Glutamatergic neuron (in vitro differentiated cells): ENCODE measurements at regions not wholly inside any gene's neighbourhood (a gene's known extent, or its start where the extent isn't known, plus 50 kb on each side); places are given as distances from the start of the nearest gene placed in this dataset.
"Not testable (repeated sequence)": the region's sequence is repeated elsewhere in the genome, so short reads cannot be mapped to it uniquely, and the experiment has no call there.

ENCODE experiments used
- DNase-seq: peaks from one replicate; pipeline ENCODE4 v3.0.0; 2022
- H3K27ac Mint-ChIP-seq: one replicate; pipeline ENCODE4 v1.8.0; 2020; ENCODE audit warnings: mild to moderate bottlenecking, mixed read lengths, inconsistent platforms; ENCODE audit not compliant: unreplicated experiment
- H3K27me3 Mint-ChIP-seq: one replicate; pipeline ENCODE4 v1.8.0; 2020; ENCODE audit warnings: mild to moderate bottlenecking, moderate library complexity, mixed read lengths, inconsistent platforms; ENCODE audit not compliant: unreplicated experiment
- H3K36me3 Mint-ChIP-seq: one replicate; pipeline ENCODE4 v1.8.0; 2020; ENCODE audit warnings: mild to moderate bottlenecking, mixed read lengths, inconsistent platforms; ENCODE audit not compliant: unreplicated experiment
- H3K4me1 Mint-ChIP-seq: one replicate; pipeline ENCODE4 v1.8.0; 2020; ENCODE audit warnings: mild to moderate bottlenecking, low read depth, mixed read lengths, inconsistent platforms; ENCODE audit not compliant: unreplicated experiment
- H3K4me3 Mint-ChIP-seq: one replicate; pipeline ENCODE4 v1.8.0; 2020; ENCODE audit warnings: mild to moderate bottlenecking, mixed read lengths, inconsistent platforms; ENCODE audit not compliant: unreplicated experiment
- H3K9me3 Mint-ChIP-seq: one replicate; pipeline ENCODE4 v1.8.0; 2020; ENCODE audit warnings: mild to moderate bottlenecking, moderate library complexity, mixed read lengths, inconsistent platforms; ENCODE audit not compliant: unreplicated experiment
- TF ChIP-seq, protein P1 (sequence below): fragments of 200-600 bp; sonication (generic); IDR thresholded peaks from one replicate; pipeline ENCODE4 v1.5.0; 2021; ENCODE audit not compliant: partially characterized antibody, unreplicated experiment

DNA sequence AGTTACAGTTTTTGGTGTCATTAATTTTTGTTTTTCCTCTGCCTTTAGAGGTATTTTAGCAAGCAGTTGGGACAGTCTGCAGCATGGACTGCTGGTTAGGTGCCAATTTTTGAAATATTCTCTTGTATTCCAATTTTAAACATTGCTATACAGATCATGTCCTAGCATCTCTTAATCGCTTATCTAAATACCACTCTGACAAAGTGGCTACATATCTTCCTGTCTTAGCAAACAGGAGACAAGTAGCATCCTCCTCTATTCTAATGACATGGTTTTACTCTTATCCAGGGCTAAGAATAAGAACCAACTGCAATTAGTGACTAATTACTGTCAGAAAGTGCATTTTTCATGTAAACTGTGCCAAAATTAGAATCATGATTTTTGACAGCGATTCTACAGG lies 117.8 kb upstream of the ATP2B1 start:
- Mint-ChIP-seq H3K4me3 (no peak overlapping the region), H3K9me3 (no peaks in the 10 kb centered on the region), H3K27me3 (no peaks in the 10 kb centered on the region), H3K36me3 (no peaks in the 10 kb centered on the region), H3K27ac (no peak overlapping the region), H3K4me1 (peaks cover 3% of the 10 kb centered on the region)
- TF ChIP-seq, protein P1, sequence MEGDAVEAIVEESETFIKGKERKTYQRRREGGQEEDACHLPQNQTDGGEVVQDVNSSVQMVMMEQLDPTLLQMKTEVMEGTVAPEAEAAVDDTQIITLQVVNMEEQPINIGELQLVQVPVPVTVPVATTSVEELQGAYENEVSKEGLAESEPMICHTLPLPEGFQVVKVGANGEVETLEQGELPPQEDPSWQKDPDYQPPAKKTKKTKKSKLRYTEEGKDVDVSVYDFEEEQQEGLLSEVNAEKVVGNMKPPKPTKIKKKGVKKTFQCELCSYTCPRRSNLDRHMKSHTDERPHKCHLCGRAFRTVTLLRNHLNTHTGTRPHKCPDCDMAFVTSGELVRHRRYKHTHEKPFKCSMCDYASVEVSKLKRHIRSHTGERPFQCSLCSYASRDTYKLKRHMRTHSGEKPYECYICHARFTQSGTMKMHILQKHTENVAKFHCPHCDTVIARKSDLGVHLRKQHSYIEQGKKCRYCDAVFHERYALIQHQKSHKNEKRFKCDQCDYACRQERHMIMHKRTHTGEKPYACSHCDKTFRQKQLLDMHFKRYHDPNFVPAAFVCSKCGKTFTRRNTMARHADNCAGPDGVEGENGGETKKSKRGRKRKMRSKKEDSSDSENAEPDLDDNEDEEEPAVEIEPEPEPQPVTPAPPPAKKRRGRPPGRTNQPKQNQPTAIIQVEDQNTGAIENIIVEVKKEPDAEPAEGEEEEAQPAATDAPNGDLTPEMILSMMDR, result no peak
- DNase-seq, result no peak

DNA sequence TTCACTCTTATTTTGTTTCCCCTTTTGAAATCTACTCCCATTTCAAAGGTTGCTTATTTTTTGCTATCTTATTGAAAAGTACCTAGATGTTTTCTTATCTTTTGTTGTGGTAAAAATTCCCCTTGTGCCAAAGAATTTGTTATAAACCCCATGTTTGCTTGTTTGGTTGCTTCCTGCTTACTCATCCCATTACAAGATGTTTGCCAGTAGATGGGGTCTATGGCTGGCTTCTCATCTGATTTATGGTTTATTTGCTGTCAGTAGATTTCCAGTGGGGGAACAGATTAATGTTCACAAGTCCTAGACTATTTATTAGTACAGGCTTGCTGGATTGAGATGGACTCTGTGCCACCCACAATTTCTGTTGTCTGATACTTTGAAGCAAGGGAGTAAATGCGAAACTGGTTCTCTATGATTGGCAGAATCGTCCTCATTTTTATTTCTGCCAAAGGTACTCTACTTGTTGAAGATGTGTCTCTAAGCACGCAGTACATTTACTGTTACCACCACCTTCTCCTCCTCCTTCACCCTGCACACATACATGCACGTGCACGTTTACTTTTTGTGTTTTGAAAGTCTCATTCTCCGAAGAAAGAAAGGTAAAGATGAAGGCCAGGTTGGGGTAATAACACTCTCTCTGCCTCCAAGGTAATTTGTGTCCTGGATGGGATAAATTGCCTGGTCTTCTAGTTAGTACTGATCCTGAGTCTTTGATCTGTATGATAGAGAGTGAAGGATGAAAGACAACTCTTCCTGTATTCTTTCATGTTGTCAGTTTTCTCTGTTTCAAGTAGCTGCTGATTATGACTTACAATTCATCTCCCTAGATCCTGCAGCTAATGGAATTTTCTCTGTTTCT lies 117.2 kb upstream of the ATP2B1 start:
- no peak for DNase-seq
- H3K36me3 Mint-ChIP-seq, result no peaks in the 10 kb centered on the region
- no peak overlapping the region for H3K27ac Mint-ChIP-seq
- H3K9me3 Mint-ChIP-seq, result no peaks in the 10 kb centered on the region
- H3K27me3 Mint-ChIP-seq, result no peaks in the 10 kb centered on the region
- H3K4me1 Mint-ChIP-seq, result peaks cover 3% of the 10 kb centered on the region
- H3K4me3 Mint-ChIP-seq, result no peak overlapping the region
- TF ChIP-seq, protein P1, result no peak

DNA sequence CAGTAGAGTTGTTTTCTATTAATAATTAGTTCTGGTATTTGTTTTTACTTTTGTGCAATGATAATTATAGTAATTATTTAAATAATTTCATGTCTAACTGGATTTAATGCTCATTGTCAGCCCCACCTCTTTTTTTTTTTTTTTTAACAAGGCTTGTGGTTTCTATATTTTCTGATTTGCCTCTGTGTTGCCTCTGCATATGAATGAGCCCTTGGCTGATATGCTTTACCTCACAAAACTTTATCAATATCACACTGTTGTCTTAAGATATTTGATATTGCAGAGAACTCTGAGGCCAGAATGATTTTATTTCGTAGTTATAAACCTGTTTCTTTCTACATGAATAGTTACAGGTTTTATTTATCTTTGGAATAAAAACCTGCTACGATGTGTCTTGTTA lies 116.2 kb upstream of the ATP2B1 start:
- H3K4me1 Mint-ChIP-seq, result peaks cover 3% of the 10 kb centered on the region
- H3K36me3 Mint-ChIP-seq, result no peaks in the 10 kb centered on the region
- H3K4me3 Mint-ChIP-seq, result no peak overlapping the region
- H3K27ac Mint-ChIP-seq, result no peak overlapping the region
- H3K9me3 Mint-ChIP-seq, result no peaks in the 10 kb centered on the region
- no peaks in the 10 kb centered on the region for H3K27me3 Mint-ChIP-seq
- TF ChIP-seq, protein P1, result no peak
- DNase-seq, result no peak

DNA sequence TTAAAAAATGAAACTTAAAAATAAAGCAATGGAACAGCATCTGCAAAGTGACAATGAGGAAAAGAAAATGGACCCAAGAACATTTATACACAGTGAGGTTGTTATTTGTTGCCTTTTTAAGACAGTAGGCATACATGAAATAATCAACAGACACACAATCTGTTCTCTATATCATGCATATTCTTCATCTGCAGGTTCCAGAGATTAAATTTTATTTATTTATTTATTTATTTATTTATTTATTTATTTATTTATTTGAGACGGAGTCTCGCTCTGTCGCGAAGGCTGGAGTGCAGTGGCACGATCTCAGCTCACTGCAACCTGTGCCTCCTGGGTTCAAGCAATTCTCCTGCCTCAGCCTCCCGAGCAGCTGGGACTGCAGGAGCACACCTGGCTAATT lies 114.4 kb upstream of the ATP2B1 start:
- H3K9me3 Mint-ChIP-seq, H3K4me3 Mint-ChIP-seq, DNase-seq, H3K36me3 Mint-ChIP-seq, H3K27ac Mint-ChIP-seq, H3K4me1 Mint-ChIP-seq, H3K27me3 Mint-ChIP-seq: not testable (repeated sequence)

DNA sequence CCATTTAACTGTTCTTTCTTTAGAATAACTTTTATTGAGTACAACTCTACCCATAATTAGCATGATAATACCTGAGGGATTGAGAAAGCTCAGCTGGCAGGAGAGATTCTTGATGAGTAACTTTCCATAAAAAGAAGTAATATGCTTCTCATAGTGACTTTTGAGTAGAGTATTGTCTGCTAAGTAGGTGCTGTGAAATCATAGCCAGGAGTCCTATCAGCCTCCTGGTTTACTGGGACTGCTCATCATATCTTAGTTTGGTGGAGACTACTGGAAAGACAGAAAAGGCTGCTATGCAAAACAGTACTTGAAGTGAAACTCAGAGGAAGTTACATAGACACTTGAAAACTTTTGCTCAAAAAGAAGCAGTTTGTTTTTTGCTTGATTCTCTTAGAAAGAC lies 113.3 kb upstream of the ATP2B1 start:
- Mint-ChIP-seq H3K36me3 (no peaks in the 10 kb centered on the region), H3K27me3 (no peaks in the 10 kb centered on the region), H3K9me3 (no peaks in the 10 kb centered on the region), H3K4me3 (no peak overlapping the region), H3K27ac (no peak overlapping the region), H3K4me1 (no peaks in the 10 kb centered on the region)
- no peak for DNase-seq
- TF ChIP-seq, protein P1, result no peak
